GM21390 (cell line): ENCODE measurements at regions not wholly inside any gene's neighbourhood (a gene's known extent, or its start where the extent isn't known, plus 50 kb on each side); places are given as distances from the start of the nearest gene placed in this dataset.

Experiments used
- ATAC-seq: cut with Tn5 transposase; IDR thresholded peaks from one replicate; pipeline ENCODE4 v1.9.1; 2021; ENCODE audit not compliant: unreplicated experiment

- ATAC-seq: no peak
Measured at GRCh38 chr10:44476409-44477045, 91.6 kb upstream of the CXCL12 start.

- no peak for ATAC-seq
Measured at GRCh38 chr10:44477046-44477425, 92.1 kb upstream of the CXCL12 start.

- no peak for ATAC-seq
Measured at GRCh38 chr10:44478040-44478439, 93.1 kb upstream of the CXCL12 start.

GRCh38 chr10:44478876-44479705, 94.2 kb upstream of the CXCL12 start:
- no peak for ATAC-seq

- no peak for ATAC-seq
Measured at GRCh38 chr10:44492678-44493077, 107.8 kb upstream of the CXCL12 start.

GRCh38 chr10:44498222-44498621, 113.3 kb upstream of the CXCL12 start:
- no peak for ATAC-seq

GRCh38 chr10:44500451-44500850, 115.6 kb upstream of the CXCL12 start:
- ATAC-seq: no peak

- no peak for ATAC-seq
Measured at GRCh38 chr10:44506386-44506785, 121.5 kb upstream of the CXCL12 start.

- ATAC-seq: no peak
Measured at GRCh38 chr10:44510379-44511115, 125.7 kb upstream of the CXCL12 start.

- ATAC-seq: no peak
Measured at GRCh38 chr10:44511166-44511565, 126.3 kb upstream of the CXCL12 start.

- ATAC-seq: no peak
Measured at GRCh38 chr10:44511601-44512000, 126.7 kb upstream of the CXCL12 start.

GRCh38 chr10:44512431-44513022, 127.6 kb upstream of the CXCL12 start:
- no peak for ATAC-seq

- no peak for ATAC-seq
Measured at GRCh38 chr10:44513591-44513990, 128.7 kb upstream of the CXCL12 start.

GRCh38 chr10:44516891-44517290, 132.0 kb upstream of the CXCL12 start:
- ATAC-seq: no peak

GRCh38 chr10:44517635-44518034, 132.7 kb upstream of the CXCL12 start:
- ATAC-seq: no peak

- no peak for ATAC-seq
Measured at GRCh38 chr10:44519361-44519760, 134.5 kb upstream of the CXCL12 start.

- ATAC-seq: no peak
Measured at GRCh38 chr10:44520651-44521050, 135.8 kb upstream of the CXCL12 start.

- no peak for ATAC-seq
Measured at GRCh38 chr10:44539178-44539577, 154.3 kb upstream of the CXCL12 start.

GRCh38 chr10:44552726-44553125, 167.8 kb upstream of the CXCL12 start:
- no peak for ATAC-seq

- ATAC-seq: no peak
Measured at GRCh38 chr10:44557596-44558191, 172.8 kb upstream of the CXCL12 start.

- no peak for ATAC-seq
Measured at GRCh38 chr10:44558521-44558920, 173.6 kb upstream of the CXCL12 start.
